Stimulated activated CD8-positive, alpha-beta memory T cell treated with anti-CD3 and anti-CD28 coated beads, Interleukin-15, amount 100 ng/mL, for 24 hours (primary cell): ENCODE measurements at regions not wholly inside any gene's neighbourhood (a gene's known extent, or its start where the extent isn't known, plus 50 kb on each side); places are given as distances from the start of the nearest gene placed in this dataset.
"Not testable (repeated sequence)": the region's sequence is repeated elsewhere in the genome, so short reads cannot be mapped to it uniquely, and the experiment has no call there.

Experiments used
- DNase-seq: peaks from one replicate; pipeline ENCODE4 v3.0.0-alpha.2; 2020; ENCODE audit warnings: low read depth

DNA sequence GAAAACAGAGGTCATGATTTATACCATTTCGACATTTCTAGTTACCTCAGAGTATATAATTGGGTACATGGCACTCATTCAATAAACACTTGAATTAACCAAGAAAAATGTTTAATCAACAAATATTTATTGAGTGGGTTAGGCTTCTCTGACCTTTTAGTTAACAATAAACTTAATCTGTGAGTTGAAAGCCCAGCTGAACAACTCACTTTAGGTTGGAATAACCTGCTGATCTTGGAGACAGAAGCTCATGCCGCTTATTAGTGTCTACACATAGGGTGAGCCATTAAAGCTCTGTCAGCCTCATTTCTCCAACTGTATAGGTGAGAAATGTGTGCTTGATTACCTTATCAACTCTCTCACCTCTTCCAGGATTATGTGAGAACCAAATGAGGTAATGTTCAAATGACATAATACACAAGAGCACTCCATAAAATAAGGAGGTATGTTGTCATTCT, 98.2 kb upstream of the DTNBP1 start:
- DNase-seq = no peak

DNA sequence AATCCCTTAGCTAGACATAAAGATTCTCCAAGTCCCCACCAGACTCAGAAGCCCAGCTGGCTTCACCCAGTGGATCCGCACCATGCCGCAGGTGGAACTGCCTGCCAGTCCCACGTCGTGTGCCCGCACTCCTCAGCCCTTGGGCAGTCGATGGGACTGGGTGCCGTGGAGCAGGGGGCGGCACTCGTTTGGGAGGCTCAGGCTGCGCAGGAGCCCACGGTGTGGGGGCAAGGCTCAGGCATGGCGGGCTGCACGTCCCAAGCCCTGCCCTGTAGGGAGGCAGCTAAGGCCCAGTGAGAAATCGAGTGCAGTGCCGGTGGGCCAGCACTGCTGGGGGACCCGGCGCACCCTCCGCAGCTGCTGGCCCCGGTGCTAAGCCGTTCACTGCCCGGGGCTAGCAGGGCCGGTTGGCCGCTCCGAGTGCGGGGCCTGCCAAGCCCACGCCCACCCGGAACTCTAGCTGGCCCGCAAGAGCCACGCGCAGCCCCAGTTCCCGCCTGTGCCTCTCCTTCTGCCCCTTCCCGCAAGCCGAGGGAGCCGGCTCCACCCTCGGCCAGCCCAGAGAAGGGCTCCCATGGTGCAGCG, 95.9 kb upstream of the DTNBP1 start:
- no peak for DNase-seq

DNA sequence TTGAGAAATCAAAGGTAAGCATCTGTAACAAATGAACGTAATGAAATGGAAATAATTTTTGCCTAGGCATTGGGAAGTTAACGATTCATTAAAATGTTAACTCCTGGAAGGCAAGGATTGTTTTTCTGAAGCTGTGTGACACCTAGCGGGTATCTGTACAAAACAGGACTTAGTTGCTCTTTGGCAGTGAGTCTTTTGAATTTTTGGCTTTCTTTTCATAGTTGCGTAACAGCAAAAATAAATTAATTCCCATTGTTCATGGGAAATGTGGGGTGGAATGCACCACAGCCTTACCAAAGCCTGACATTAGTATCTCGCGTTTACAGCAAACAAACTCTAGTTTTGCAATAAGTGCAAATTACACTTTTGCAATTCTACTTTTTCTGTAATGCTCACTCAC, 92.7 kb upstream of the DTNBP1 start:
- no peak for DNase-seq

GRCh38 chr6:15754706-15755079, 91.9 kb upstream of the DTNBP1 start:
- DNase-seq = no peak

DNA sequence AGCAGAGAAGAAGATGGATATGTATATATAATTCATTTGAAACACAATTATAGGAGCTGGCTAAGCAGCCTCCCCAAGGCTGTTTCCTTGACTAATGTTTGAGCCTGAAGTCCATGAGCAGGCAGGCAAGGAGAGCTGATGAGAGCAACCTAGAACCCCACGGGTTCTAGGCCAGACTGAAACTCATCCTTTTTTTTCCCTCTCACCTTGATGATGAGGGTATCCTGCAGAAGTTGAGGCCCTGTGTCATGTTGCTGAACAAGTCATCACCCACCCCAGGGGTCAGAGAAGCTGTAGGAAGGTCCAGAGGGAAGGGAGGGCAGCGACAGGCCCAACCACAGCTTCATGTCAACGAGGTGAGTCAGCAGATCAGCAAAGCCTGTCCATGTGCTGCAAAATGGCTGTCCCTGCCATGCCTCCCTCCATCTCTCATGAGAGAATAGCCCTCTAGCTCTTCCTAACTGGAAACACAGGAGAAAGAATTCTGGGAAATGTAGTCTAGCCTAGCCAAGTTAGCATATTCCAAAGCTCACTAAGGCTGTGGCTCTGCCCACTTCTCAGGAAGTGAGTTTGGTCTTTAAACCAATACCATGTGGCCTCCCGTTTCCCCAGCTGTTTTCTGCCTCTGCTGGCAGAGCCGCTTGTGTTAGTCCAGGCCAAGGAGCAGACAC, 91.3 kb upstream of the DTNBP1 start:
- no peak for DNase-seq

DNA sequence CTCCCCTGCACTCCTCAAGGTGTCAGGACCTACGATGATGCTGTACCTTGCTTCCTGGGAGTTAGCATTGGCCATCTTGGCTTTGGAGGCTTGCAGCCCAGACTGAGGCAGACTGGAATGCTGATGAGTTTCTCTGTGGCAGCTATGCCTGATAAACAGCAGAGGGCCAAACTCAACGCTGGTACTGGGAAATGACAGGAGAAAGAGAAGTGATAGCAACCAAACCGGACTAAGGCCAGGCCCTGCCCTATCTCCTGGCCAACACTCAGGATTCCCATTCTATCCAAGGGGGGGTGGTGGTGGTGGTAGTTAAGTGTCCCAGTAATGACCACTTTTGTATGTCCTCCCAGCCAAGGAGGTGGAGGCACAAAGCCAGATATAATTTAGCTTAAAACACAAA, 90.0 kb upstream of the DTNBP1 start:
- DNase-seq = no peak

- DNase-seq = no peak
Observed at GRCh38 chr6:15751721-15752350, 89.0 kb upstream of the DTNBP1 start.

DNA sequence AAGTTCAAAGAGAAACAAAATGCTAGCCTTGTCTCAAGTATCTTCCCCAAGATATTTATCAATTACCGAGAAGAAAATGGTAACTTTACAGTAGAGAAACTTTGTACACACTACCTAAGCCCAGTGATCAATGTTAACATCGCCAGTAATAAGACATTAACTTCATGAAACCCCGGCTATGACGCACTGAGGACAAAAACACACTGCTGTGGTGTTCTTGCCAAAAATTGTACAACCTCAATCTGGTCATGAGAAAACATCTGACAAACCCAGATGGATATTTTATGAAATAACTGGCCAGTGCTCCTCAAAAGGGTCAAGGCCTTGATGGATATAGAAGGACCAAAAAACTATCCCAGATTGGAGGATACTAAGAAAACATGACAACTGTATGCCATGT, 85.5 kb upstream of the DTNBP1 start:
- DNase-seq = no peak

DNA sequence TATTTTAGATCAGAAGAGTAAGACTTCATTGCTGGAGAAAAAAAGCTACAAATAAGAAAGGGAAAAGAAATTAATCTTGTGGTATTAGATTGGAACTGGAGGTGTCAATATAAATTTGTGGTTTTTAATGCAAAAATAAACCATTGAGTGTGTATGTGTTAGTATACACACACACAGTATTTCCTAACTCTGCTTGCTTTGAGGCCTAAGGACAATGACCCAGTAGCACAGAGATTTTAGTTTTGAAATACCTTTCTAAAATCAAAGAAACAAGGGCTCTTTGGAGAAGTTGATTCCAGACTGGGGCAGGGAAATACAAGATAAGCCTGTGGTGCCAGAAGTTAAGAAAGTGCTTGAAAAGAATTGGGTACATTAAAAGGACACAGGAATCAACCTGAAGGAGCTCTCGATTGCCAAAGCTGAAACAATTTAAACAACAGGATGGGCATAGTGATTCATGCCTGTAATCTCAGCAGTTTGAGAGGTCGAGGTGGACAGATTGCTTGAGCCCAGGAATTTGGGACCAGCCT, 84.6 kb upstream of the DTNBP1 start:
- DNase-seq = no peak

GRCh38 chr6:15745781-15746180, 83.0 kb upstream of the DTNBP1 start:
- DNase-seq = no peak

DNA sequence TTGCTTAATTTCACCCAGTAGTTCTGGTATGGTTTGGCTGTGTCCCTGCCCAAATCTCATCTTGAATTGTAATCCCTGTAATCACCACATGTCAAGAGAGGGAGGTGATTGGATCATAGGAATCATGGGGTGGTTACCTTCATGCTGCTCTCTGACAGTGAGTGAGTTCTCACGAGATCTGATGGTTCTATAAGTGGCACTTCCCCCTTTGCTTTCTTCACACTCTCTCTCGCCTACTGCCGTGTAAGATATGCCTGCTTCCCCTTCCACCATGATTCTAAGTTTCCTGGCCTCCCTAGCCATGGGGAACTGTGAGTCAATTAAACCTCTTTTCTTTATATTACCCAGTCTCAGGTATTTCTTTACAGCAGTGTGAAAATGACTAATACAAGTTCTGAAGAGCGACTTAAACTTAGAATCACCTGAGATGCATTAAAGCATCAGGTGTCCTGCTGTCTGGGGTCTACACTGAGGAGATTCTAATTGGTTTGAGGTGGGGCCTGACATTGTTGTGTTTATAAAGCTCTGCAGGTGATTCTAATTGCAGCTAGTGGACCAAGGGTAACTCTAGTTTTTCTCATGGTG, 82.1 kb upstream of the DTNBP1 start:
- no peak for DNase-seq

- not testable (repeated sequence) for DNase-seq
Observed at GRCh38 chr6:15742013-15742412, 79.2 kb upstream of the DTNBP1 start.

GRCh38 chr6:15741405-15741804, 78.6 kb upstream of the DTNBP1 start:
- DNase-seq = no peak

- no peak for DNase-seq
Observed at GRCh38 chr6:15739867-15740266, 77.0 kb upstream of the DTNBP1 start.

- DNase-seq = no peak
Observed at GRCh38 chr6:15739353-15739752, 76.5 kb upstream of the DTNBP1 start.

GRCh38 chr6:15738195-15738594, 75.4 kb upstream of the DTNBP1 start:
- not testable (repeated sequence) for DNase-seq

DNA sequence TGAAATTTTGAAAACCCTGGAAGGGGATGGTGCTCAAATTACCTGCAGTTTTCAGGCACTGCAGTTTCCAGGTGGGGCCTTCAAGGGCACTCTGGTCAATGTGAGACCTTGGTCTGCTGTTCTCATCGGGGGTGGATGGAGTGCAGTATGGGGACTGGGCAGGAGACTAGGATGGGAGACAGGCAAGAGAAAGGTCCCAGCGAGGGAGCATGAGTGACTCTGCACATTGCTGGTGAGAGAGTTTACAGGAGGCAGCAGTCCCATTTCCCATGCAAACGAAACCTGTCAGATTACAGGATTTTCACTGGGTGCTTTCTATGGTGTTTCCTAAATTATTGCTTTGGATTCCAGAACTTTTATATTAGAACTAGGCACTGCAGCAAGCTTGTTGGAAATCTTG, 73.5 kb upstream of the DTNBP1 start:
- no peak for DNase-seq

DNA sequence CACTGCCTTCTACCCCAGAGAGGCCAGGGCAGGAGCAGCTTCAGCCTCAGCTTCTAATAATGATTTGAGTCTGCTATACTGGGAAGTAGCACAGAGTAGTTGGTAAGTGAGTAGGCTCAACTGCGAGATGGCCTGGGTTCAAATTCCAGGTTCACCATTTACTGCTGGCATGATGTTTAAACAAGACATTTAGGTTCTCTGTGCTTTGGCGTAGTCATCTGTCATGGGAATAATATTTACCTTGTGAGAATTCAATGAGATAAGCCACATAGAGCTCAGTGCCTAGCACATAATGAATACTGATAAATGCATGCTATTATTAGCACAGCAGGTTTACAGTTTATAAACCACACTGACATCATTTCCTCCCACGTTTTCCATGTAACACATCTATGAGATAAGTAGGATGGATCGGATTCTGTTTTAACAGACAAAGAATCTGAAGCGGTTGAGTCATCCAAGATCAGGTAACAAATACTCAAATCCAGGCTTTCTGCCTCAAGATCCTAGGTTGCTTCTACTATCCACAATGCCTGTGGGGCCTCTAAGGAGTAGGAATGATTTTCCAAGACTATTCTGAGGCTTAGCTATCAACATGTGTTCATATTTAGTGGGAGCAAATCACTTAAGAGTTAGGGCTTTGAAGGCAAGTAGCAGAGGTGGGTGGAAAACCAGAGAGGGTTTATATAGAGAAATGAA, 72.9 kb upstream of the DTNBP1 start:
- DNase-seq = no peak

DNA sequence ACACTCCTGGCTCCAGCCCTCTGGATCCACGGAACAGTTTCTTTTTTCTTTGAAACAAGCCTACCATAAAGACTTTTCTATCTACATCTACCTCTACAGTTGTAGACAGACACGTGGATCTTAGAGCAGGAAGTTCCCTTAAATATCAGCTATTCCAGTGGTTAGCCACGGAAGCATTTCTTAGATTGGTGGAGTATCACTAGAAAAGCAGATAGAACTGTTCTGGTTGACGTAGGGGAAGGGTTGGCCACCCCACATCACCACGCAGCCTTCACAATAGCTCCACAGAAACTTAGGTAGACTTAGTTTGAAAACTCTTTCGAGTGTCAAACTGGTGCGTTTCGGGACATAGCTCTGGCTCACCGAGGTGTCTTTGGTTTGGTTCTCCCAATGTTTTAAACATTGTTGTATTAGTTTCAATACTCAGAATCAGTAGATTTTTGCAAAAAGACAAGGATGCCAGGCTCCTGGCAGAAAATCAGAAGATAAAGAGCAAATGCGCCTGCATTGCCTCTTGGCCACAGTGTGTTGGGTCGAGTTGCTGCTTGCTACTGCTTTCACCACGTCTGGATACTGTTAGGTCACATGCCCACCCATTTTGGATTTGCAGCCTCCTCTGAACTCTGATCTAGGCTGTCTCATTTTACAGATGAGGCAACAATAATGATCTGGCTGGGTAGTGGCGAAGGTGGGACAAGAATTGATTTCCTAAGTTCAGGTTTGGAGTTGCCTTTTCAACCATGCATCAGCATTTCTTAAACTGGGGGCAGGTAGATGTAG, 71.5 kb upstream of the DTNBP1 start:
- no peak for DNase-seq

- DNase-seq = no peak
Observed at GRCh38 chr6:15730922-15731321, 68.1 kb upstream of the DTNBP1 start.

- DNase-seq = no peak
Observed at GRCh38 chr6:15730442-15730841, 67.6 kb upstream of the DTNBP1 start.

- DNase-seq = no peak
Observed at GRCh38 chr6:15722731-15723130, 59.9 kb upstream of the DTNBP1 start.
